HG03571 (cell line): ENCODE measurements at regions not wholly inside any gene's neighbourhood (a gene's known extent, or its start where the extent isn't known, plus 50 kb on each side); places are given as distances from the start of the nearest gene placed in this dataset.
"Not testable (repeated sequence)": the region's sequence is repeated elsewhere in the genome, so short reads cannot be mapped to it uniquely, and the experiment has no call there.

Experiments
- ATAC-seq: cut with Tn5 transposase; IDR thresholded peaks from one replicate; pipeline ENCODE4 v1.9.1; 2021; ENCODE audit not compliant: unreplicated experiment

DNA sequence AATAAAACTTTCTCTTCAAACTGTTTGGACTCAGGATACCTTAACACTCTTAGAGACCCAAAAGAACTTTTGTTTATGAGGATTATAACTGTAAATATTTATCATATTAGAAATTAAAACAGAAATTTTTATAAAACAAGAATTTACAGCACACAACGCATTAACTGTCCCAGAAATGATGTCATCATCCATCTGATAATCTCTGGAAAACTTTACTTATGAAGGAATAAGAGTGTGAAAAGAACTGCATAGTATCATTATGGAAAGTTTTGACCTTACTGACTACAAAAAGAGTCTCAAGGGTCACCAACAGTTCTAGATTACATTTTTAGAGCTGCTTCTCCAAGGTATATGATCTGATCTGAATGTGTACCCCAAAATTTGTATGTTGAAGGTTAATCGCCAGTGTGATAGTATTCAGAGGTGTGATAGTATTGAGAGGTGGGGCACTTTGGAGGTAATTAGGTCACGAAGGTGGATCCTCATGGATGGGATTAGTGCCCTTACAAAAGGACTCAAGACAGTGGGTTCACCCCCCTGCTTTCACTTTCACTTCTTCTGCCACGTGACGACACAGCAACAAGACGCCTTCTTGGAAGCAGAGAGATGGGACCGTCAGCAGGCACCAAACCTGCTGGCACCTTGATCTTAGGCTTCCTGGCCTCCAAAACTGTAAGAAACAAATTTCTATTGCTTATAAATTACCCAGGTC is 95.7 kb upstream of the NR5A2 start:
- ATAC-seq = no peak

DNA sequence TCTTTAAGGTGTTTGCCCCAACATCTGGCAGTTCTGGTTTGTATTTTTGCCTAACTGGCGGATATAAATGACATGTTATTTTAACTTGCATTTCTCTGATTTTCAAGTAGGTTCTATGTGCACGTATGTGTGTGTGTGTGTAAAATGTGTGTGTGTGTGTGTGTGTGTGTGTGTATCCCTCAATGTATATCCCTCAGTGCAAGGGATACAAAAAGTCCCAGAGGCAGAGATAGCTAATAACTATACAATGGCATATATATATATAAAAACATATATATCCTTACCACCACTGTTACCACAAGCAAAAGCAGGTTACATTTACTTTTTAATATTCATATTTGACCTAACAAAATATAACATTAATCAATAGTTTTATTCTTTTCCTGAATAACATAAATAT is 95.0 kb upstream of the NR5A2 start:
- no peak for ATAC-seq

DNA sequence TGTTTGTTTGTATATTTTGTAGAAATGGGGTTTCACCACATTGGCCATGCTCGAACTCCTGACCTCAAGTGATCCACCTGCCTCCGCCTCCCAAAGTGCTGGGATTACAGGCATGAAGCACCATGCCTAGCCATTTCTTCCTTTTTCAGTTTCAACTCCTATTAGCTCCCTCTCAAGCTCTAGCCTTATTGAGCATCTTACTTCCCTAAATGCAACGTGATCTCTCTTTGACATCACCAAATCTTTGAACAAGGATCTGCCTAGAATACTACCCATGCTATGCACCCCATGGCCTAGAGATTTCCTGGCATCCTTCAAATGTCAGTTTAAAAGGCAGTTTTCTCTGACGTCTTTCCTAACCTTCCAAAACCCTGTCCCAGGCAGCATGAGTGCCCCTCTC is 91.1 kb upstream of the NR5A2 start:
- no peak for ATAC-seq

DNA sequence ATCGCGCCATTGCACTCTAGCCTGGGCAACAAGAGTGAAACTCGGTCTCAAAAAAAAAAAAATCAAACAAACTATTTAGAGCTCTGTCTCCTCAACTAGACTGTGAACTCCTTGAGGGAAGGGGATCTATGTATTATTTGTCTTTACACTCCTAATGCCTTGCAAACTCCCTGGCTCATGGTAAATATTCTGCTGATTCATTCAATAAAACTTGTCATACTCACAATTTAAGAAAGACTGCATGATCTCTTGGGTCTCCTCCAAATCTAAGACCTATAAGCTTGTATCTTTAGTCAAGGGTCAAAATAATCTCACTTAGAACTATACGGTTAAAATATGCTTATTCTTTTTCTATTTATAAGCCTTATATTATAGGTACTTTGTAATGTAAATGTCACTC is 90.3 kb upstream of the NR5A2 start:
- no peak for ATAC-seq

GRCh38 chr1:199937661-199938060 is 89.8 kb upstream of the NR5A2 start:
- ATAC-seq = no peak

DNA sequence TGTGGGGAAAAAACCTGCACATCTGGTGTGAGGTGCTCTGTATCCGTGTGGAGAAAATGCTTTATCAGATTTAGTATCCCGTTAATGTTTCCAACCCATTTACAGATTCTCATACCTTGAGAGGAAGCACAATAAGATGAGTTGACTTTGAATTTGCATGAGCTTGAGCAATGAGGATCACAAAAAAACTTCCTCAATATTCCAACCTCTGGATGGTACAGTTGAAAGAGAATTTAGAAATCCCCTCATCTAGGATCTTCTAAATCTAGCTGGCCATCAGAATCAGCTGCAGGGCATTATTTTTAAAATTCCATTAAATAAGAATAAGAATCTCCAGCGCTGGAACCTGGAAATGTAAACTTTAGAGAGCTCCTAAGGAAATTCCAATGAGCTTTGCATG is 82.5 kb upstream of the NR5A2 start:
- no peak for ATAC-seq

DNA sequence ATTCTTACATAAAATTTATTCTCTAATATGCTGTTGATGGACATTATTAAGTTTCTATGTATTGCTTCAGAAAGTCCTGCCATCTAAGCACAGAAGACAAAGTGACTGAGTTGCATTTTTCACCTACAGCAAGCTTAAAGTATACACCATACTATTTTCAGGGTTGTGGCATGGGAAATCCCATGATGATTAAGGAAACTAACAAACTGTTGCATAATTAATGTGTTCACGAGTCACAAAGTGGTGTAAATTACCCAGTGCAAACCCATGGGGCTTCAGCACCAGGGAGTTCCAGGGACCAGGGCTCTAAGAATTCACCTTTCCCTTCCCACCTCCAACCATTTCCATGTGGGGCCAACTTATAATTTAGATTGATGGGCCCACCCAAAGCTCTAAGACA is 81.9 kb upstream of the NR5A2 start:
- ATAC-seq = no peak

DNA sequence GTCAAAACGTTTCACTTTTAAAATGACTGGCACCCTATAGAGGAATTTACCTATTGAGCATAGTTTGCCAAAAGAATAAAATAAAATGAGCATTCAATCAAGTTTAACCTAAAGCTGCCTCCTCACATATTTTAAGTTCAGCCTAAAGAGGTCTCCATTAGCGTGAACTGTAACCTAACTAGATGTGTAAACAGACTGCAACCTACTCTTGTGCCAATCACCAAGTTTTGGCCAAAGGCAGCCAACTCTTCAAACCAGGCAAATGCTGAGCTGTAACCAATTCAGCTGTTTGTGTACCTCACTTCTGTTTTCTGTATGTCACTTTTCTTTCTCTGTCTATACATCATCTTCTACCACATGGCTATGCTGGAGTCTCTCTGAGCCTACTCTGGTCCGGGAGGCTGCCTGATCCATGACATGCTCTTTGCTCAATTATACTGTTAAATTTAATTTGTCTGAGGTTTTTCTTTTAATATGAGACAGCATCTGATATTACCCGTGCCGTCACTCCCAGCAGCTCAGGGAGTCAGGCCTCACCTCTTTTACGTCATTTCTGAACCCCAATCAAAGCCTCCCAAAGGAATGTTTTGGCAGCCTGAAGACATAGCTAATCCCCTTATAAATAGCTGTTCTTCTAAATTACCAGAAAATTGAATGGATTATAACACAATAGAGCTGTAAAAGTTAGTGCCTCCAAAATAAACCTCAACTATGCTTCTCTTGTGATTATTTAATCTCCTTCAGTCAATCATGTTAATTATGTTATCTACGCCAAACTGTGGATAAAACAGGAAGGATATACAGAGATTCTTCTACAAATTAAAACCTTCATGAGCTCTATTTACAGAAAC is 81.0 kb upstream of the NR5A2 start:
- ATAC-seq = no peak

DNA sequence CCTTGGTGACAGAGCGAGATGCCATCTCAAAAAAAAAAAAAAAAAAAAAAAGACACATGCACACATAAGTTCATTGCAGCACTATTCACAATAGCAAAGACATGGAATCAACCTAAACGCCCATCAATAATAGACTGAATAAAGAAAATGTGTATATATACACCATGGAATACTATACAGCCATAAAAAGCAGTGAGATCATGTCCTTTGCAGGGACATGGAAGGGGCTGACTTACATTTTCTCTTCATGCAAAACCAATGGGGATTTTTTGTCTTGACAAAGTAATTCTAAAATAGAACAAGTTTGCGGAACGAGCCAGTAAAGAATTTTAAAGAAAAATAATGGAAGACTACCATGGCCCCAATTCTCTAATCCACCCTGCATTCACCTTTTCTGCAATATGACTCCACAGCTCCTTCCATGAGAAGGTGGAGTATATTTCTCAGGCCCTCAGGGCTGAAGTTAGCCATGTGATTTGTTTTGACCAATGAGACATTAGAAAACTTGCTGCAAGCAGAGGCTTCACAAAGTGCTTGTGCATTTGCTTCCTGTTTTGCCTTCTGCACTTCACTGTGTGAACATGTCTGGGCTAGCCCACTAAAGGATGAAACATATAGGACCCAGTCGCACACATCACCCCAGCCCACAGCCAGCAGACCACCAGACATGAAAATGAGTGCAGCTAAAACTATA is 78.8 kb upstream of the NR5A2 start:
- no peak for ATAC-seq

GRCh38 chr1:199951005-199951404 is 76.5 kb upstream of the NR5A2 start:
- ATAC-seq = not testable (repeated sequence)

DNA sequence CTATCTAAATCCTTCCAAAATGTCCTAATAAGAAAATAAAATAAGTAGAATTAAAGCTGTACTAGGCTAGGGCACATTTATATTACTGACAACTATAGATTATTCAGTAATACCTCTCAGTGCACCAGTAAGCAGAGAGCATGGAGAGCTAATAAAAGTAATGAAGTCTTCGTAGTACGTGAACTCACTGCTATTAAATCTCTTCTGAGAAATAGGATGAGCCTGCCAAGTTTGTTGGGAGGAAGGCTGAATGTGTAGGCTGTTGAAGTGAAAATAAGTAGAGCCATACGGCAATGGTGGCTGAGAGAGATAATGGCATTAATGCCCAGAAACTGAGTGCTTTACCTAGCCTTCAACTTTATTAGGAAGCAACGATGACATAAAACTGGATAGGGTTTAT is 73.9 kb upstream of the NR5A2 start:
- no peak for ATAC-seq

DNA sequence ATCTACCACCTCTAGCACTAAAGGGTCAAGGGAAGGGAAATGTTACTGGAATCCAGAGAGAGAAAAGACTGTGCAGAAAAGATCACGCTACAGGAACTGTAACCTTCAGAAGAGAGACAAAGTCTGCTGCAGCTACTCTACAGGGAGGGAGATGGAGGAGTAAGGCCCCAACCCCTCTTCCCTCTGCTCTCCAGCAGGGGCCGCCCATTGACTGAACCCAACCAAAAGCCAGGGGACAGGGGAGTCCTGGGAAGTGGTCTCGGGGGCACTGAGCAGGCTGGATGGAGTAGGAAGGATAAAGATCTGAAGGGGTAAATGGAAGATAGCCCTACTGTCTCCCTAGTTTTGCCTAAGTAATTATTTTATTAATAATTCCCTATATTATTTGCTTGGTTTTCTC is 72.8 kb upstream of the NR5A2 start:
- ATAC-seq = no peak

DNA sequence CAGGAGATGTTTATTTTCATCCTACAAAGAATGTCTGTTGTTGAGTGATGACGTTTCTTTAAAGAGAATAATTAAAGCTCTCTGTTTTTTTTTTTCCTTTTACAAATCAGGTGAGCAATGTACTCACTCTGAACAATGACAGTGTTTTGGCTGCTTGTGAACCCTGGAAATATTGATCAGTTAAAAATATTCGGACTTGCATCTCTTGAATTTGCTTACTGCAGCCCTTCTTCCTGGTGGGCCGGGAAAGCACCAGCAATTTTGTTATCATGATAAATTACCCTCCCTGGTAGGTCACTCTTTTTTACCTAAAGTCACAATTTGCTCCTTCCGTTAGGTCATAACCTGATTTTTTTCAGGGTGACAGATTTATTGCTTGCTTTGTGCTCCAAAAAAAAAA is 72.3 kb upstream of the NR5A2 start:
- no peak for ATAC-seq

DNA sequence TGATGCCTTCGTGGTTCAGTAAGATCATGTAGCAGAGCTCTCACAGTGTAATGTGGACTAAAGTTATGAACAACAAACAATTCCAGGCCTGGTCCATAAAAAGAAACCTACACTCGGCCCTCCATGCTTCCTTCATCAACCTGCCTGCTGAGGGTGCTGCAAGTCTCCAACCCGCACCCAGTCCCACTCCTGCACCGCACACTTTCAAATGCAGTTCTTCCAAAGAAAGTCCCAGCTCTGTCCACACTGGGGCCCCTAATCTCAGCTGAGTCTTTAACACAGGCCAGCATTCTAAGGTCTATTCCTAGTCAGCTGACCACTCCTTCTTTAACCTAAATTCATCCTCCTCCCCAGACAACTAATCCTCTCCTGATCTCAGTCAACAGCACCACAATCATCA is 71.5 kb upstream of the NR5A2 start:
- ATAC-seq = no peak

DNA sequence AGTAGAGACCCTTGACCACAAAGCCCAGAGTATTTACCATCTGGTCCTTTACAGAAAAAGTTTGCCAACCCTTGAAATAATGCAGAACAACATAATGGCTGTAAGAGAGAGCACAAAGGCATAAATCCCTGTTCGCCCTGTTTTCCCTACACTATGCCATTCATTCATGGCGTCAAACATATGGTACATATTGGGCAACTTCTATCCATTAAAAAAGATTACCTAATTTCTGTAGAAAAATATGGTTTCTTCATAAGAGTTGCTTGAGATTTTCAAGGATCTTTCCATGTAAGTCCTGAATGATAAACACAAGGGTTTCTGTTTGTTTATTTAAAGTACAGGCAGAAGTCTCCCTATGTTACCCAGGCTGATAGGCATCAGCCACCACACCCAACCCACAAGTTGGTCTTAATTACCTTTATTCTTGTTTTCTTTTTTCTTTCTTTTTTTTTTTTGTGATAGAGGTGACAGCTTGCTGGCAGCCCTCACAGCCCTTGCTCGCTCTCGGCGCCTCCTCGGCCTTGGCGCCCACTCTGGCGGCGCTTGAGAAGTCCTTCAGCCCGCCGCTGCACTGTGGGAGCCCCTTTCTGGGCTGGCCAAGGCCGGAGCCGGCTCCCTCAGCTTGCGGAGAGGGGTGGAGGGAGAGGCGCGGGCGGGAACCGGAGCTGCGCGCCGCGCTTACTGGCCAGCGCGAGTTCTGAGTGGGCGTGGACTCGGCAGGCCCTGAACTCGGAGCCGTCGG is 68.3 kb upstream of the NR5A2 start:
- ATAC-seq = no peak

GRCh38 chr1:199959775-199960110 is 67.8 kb upstream of the NR5A2 start:
- no peak for ATAC-seq

DNA sequence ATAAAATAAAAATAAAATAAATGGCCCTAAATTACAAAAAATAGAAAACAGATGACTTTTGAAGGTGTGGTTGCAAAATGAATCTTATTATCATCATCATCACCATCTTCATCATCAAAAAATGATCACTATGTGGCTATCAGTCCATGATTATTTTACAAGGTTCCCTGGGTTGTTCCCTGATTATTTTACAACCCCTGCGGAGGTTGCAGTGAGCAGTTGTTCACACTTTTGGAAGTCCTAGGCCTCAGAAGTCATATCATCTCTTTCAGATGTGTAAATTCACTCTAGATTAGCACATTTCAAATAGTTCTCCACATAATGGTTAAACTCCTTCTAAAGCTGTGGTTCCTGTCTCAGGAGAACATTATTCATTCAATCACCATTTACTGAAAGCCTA is 57.4 kb upstream of the NR5A2 start:
- ATAC-seq = no peak

DNA sequence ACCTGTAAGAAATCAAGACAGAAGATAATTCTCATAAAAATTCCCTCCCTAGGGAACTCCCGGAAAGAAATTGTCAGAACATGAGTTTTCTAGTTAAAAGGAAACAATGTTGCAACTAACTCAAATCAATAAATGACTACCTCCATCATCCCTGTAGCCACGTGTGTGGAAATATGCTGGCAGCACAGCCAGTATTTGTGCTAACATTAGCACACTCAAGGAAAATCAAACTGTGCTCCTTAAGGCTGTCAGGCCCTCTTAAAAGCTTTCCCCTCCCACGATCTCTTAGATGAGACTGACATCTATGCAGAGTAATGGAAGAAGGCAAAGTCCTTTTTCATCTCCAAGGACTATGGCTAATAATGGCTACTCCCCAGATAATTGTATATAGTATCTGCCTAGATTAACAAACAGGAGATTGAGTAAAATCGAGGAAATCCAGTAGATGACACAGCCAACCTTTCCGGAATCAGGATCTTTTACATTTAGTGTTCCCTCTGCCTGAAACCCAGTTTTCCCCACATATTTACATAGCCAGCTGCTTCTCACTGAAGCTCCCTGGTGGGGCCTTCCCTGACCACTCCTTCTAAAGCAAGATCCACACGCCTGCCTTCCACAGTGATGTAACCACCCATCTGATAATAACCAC is 50.9 kb upstream of the NR5A2 start:
- ATAC-seq = no peak
